Ecto neural progenitor cell (in vitro differentiated cells): ENCODE measurements at regions not wholly inside any gene's neighbourhood (a gene's known extent, or its start where the extent isn't known, plus 50 kb on each side); places are given as distances from the start of the nearest gene placed in this dataset.

ENCODE experiments used
- DNase-seq: peaks from one replicate; pipeline ENCODE4 v3.0.0-alpha.2; 2018; ENCODE audit warnings: low spot score

GRCh38 chr20:63115651-63116411 lies 100.1 kb downstream of the YTHDF1 start:
- DNase-seq, result no peak

- DNase-seq, result no peak
Measured at GRCh38 chr20:63114693-63115311, 101.1 kb downstream of the YTHDF1 start.

- no peak for DNase-seq
Measured at GRCh38 chr20:63114006-63114692, 101.8 kb downstream of the YTHDF1 start.

- no peak for DNase-seq
Measured at GRCh38 chr20:63112491-63113219, 103.3 kb downstream of the YTHDF1 start.

GRCh38 chr20:63108247-63108646 lies 101.5 kb upstream of the BHLHE23 start:
- no peak for DNase-seq

GRCh38 chr20:63107449-63108200 lies 100.9 kb upstream of the BHLHE23 start:
- DNase-seq, result no peak

- DNase-seq, result no peak
Measured at GRCh38 chr20:63106765-63107448, 100.1 kb upstream of the BHLHE23 start.

GRCh38 chr20:63106108-63106764 lies 99.5 kb upstream of the BHLHE23 start:
- DNase-seq, result no peak

- no peak for DNase-seq
Measured at GRCh38 chr20:63105211-63106107, 98.7 kb upstream of the BHLHE23 start.

- DNase-seq, result no peak
Measured at GRCh38 chr20:63104312-63105181, 97.8 kb upstream of the BHLHE23 start.

- no peak for DNase-seq
Measured at GRCh38 chr20:63103402-63104311, 96.9 kb upstream of the BHLHE23 start.

- DNase-seq, result no peak
Measured at GRCh38 chr20:63102721-63103375, 96.1 kb upstream of the BHLHE23 start.

GRCh38 chr20:63101781-63102720 lies 95.3 kb upstream of the BHLHE23 start:
- no peak for DNase-seq

- DNase-seq, result no peak
Measured at GRCh38 chr20:63100926-63101699, 94.3 kb upstream of the BHLHE23 start.
